GM12865 (cell line): ENCODE measurements at regions not wholly inside any gene's neighbourhood (a gene's known extent, or its start where the extent isn't known, plus 50 kb on each side); places are given as distances from the start of the nearest gene placed in this dataset.

ENCODE experiments used
- DNase-seq: peaks from one replicate; pipeline ENCODE4 v3.0.0; 2010; ENCODE audit warnings: low read depth
- H3K4me3 ChIP-seq: 2 replicates; pipeline ENCODE4 v1.5.1; 2011; ENCODE audit warnings: mild to moderate bottlenecking, low read depth, low read length, control low read depth
- TF ChIP-seq, protein P1 (sequence below): IDR thresholded peaks from 2 replicates; pipeline ENCODE4 v1.5.1; 2011; ENCODE audit warnings: low read length, control low read depth, low read depth, inconsistent platforms; ENCODE audit not compliant: insufficient read depth; ENCODE audit errors: missing control alignments

- TF ChIP-seq, protein P1, sequence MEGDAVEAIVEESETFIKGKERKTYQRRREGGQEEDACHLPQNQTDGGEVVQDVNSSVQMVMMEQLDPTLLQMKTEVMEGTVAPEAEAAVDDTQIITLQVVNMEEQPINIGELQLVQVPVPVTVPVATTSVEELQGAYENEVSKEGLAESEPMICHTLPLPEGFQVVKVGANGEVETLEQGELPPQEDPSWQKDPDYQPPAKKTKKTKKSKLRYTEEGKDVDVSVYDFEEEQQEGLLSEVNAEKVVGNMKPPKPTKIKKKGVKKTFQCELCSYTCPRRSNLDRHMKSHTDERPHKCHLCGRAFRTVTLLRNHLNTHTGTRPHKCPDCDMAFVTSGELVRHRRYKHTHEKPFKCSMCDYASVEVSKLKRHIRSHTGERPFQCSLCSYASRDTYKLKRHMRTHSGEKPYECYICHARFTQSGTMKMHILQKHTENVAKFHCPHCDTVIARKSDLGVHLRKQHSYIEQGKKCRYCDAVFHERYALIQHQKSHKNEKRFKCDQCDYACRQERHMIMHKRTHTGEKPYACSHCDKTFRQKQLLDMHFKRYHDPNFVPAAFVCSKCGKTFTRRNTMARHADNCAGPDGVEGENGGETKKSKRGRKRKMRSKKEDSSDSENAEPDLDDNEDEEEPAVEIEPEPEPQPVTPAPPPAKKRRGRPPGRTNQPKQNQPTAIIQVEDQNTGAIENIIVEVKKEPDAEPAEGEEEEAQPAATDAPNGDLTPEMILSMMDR: no peak
- H3K4me3 ChIP-seq: no peak overlapping the region
- no peak for DNase-seq
Observed at GRCh38 chr9:28197653-28198052, 624.4 kb upstream of the C9orf72 start.

GRCh38 chr9:28203036-28203435, 629.8 kb upstream of the C9orf72 start:
- H3K4me3 ChIP-seq: no peak overlapping the region
- DNase-seq: no peak
- TF ChIP-seq, protein P1: no peak

- H3K4me3 ChIP-seq: no peak overlapping the region
- no peak for DNase-seq
- TF ChIP-seq, protein P1: no peak
Observed at GRCh38 chr9:28206280-28206679, 633.0 kb upstream of the C9orf72 start.

DNA sequence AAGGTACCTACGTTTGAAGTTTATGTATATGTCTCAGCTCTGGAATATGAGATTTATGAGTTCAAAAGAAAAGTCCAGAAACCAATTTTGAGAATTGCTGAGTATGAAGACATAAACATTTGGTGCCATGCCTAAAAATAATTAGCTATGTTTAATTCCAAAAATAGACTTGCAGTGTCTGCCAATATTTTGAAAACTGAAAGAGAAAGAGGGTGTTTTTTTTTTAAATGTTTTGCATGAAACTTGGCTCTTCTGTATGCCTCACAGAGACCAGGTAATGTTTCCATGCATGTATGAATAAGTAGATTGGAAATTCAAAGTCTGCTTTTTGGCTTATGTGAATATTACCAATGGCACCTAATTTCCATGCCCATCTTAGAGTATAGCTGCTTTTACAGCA, 634.4 kb upstream of the C9orf72 start:
- TF ChIP-seq, protein P1: no peak
- DNase-seq: no peak
- no peak overlapping the region for H3K4me3 ChIP-seq

- TF ChIP-seq, protein P1: no peak
- DNase-seq: no peak
- H3K4me3 ChIP-seq: no peak overlapping the region
Observed at GRCh38 chr9:28209130-28209529, 635.8 kb upstream of the C9orf72 start.

GRCh38 chr9:28212979-28213378, 639.7 kb upstream of the C9orf72 start:
- no peak overlapping the region for H3K4me3 ChIP-seq
- TF ChIP-seq, protein P1: no peak
- peak; percentile 1 for DNase-seq

DNA sequence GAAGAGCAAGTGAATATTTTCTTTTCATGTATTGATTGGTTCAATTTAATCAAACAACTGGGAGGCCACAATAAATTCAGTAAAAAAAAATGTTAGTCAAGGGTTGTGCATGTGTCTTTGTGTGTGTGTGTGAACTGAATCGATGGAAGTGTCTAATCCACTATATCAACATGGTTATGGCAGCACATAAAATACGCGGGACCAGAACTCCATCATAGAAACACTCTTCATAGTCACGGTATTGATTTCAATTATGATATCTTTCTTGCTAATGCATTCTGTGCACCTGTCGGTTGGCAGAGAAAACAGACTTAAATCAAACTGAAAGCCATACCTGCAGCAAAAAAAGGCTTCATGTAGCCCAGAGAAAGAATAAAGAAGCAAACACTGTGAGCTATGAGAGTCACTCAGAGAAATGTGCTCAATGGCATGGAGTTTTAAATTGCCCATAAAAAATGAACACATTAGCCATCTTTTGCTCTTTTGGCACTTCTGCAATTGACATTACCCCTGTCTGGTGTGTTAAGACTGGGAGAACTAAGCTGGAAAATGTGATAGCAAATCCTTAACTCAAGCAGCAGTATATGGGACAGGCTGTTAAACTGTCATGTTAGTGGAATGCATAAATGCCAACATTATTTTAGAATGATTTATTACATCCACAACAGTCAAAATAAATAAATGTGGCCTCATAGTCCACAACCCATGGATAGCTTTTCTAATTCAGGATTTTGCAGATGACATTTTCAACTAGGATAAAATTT, 642.4 kb upstream of the C9orf72 start:
- no peak overlapping the region for H3K4me3 ChIP-seq
- TF ChIP-seq, protein P1: no peak
- DNase-seq: no peak
